ENCODE measurements at regions not wholly inside any gene's neighbourhood (a gene's known extent, or its start where the extent isn't known, plus 50 kb on each side); places are given as distances from the start of the nearest gene placed in this dataset.

DNA sequence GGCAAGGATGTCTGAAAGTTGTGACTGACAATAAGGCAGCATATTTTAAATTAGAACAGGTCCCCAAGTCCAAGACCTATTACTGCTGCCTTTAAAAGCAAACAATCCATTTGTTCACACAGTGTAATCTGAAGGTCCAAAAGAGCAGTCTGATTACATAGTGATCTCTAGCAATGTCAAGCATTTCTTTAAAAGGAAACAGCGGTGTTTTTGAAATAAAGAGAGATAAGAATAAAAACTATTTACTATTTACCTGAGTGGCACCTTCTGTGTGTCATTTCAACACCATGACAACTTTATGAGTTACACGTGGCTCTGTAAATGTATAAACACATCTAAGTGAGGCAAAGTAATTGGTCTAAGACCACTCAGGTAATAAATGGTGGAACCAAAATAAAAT lies 1009.9 kb upstream of the CNTNAP5 start (continued):
- TF ChIP-seq, protein P1, sequence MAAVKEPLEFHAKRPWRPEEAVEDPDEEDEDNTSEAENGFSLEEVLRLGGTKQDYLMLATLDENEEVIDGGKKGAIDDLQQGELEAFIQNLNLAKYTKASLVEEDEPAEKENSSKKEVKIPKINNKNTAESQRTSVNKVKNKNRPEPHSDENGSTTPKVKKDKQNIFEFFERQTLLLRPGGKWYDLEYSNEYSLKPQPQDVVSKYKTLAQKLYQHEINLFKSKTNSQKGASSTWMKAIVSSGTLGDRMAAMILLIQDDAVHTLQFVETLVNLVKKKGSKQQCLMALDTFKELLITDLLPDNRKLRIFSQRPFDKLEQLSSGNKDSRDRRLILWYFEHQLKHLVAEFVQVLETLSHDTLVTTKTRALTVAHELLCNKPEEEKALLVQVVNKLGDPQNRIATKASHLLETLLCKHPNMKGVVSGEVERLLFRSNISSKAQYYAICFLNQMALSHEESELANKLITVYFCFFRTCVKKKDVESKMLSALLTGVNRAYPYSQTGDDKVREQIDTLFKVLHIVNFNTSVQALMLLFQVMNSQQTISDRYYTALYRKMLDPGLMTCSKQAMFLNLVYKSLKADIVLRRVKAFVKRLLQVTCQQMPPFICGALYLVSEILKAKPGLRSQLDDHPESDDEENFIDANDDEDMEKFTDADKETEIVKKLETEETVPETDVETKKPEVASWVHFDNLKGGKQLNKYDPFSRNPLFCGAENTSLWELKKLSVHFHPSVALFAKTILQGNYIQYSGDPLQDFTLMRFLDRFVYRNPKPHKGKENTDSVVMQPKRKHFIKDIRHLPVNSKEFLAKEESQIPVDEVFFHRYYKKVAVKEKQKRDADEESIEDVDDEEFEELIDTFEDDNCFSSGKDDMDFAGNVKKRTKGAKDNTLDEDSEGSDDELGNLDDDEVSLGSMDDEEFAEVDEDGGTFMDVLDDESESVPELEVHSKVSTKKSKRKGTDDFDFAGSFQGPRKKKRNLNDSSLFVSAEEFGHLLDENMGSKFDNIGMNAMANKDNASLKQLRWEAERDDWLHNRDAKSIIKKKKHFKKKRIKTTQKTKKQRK (IDR thresholded peaks at IDR 0.05; ENCODE audit: borderline replicate concordance, low read depth, low read length) = no peak

DNA sequence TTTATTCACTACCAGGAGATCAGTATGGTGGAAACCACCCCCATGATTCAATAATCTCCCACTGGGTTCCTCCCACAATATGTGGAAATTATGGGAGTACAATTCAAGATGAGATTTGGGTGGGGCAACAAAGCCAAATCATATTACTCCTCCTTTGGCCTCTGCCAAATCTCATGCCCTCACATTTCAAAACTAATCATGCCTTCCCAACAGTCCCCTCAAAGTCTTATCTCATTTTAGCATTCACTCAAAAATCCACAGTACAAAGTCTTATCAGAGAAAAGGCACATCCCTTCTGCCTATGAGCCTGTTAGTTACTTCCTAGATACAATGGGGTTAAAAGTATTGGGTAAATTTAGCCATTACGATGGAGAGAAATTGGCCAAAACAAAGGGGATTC lies 989.5 kb upstream of the CNTNAP5 start:
- Histone ChIP-seq H3K4me3 (no peak overlapping the region), H2AFZ (ENCODE audit: low read depth, low read length) (no peak overlapping the region), H3K27ac (ENCODE audit: extremely low read depth, low read depth, low read length) (no peak overlapping the region), H3K9me3 (replicated peaks; ENCODE audit: control insufficient read depth, insufficient read depth, low read depth, low read length) (no peaks in the 10 kb centered on the region), H3K79me2 (ENCODE audit: control insufficient read depth, insufficient read depth, low read length) (no peaks in the 10 kb centered on the region), H3K9ac (ENCODE audit: insufficient read depth in 1 of 2, low read depth in 2 of 2, low read length in 2 of 2) (no peak overlapping the region), H3K4me1 (replicated peaks in 1 of 2; ENCODE audit: control insufficient read depth in 2 of 2, insufficient read depth in 2 of 2, low read length in 2 of 2) (no peaks in the 10 kb centered on the region), H3K4me2 (ENCODE audit: insufficient read depth, low read length) (no peak overlapping the region), H4K20me1 (replicated peaks; ENCODE audit: control insufficient read depth, insufficient read depth, low read length) (no peaks in the 10 kb centered on the region), H3K9me1 (ENCODE audit: control insufficient read depth, insufficient read depth, low read length) (no peaks in the 10 kb centered on the region), H3K27me3 (ENCODE audit: control insufficient read depth in 2 of 2, insufficient read depth in 2 of 2, low read length in 2 of 2) (no peaks in the 10 kb centered on the region), H3K36me3 (ENCODE audit: control insufficient read depth, insufficient read depth, low read length) (no peaks in the 10 kb centered on the region)
- CTCF ChIA-PET (ENCODE audit: low intra/inter-chr PET ratio) = no interaction called here
- FAIRE-seq (no peak), ATAC-seq (no peak), DNase-seq (ENCODE audit: extremely low read depth in 1 of 4, low spot score in 3 of 4) (no peak)
- TF ChIP-seq CBFA2T3 (IDR thresholded peaks at IDR 0.05) (0 out of 2 replicates have a peak, but pooled peaks have one; percentile 19), HNRNPK (IDR thresholded peaks at IDR 0.05; ENCODE audit: low read depth, low read length, poor library complexity, severe bottlenecking) (no peak)
- BruUV-seq (replicated peaks) = no TSS peak
- in situ Hi-C loops (cut with MboI) (no loop called here), intact Hi-C loops (cut with micrococcal nuclease) (no loop called here)
- POLR2A ChIA-PET = no interaction called here
- WGBS (ENCODE audit: insufficient coverage, low coverage, missing lambda C conversion rate) = 0% methylated on average over 1 of the region's 1 CpG
